Body of pancreas (tissue), 4 donors: ENCODE measurements at regions not wholly inside any gene's neighbourhood (a gene's known extent, or its start where the extent isn't known, plus 50 kb on each side); places are given as distances from the start of the nearest gene placed in this dataset.

Source experiments
- CTCF ChIP-seq, 7 experiments: fragments of 450-650 bp in 4 of 7; fragments of 200-600 bp in 3 of 7; sonication (generic) in 3 of 7; IDR thresholded peaks; one replicate each; pipeline ENCODE4 v1.5.1; 2016 to 2019; ENCODE audit warnings: antibody characterized with exemption in 7 of 7
- POLR2A ChIP-seq, 3 donors: fragments of 450-650 bp; IDR thresholded peaks; one replicate each; pipeline ENCODE4 v1.6.1; 2016; ENCODE audit warnings: antibody characterized with exemption in 3 of 3, mild to moderate bottlenecking in 2 of 3

GRCh38 chr20:6582449-6582848 lies 185.0 kb upstream of the BMP2 start:
- TF ChIP-seq CTCF (IDR thresholded peaks at IDR 0.05) (no peak), POLR2A (IDR thresholded peaks at IDR 0.05) (no peak)
